Keratinocyte (primary cell): ENCODE measurements at regions not wholly inside any gene's neighbourhood (a gene's known extent, or its start where the extent isn't known, plus 50 kb on each side); places are given as distances from the start of the nearest gene placed in this dataset.

Experiments
- DNase-seq: peaks from one replicate; pipeline ENCODE4 v3.0.0-alpha.2; 2011; ENCODE audit warnings: low read depth, missing footprints, low spot score
- FAIRE-seq: peaks from 2 replicates; lab custom pipeline; 2011; peaks lifted over from hg19 to GRCh38; lab: Jason Lieb, UNC
- H2AFZ ChIP-seq: 2 replicates; pipeline ENCODE4 v1.6.0; 2012; ENCODE audit warnings: low read length, control low read depth, inconsistent platforms; ENCODE audit not compliant: control insufficient read depth
- H3K27ac ChIP-seq: 2 replicates; pipeline ENCODE4 v1.5.1; 2011; ENCODE audit warnings: low read length; ENCODE audit not compliant: control insufficient read depth, insufficient read depth
- H3K27me3 ChIP-seq: 3 replicates; pipeline ENCODE4 v1.6.0; 2011; ENCODE audit warnings: low read length; ENCODE audit not compliant: control insufficient read depth, insufficient read depth; ENCODE audit errors: extremely low read depth
- H3K36me3 ChIP-seq, 2 experiments: 2 replicates in 1 of 2; 3 replicates in 1 of 2; pipeline ENCODE4 v1.5.1; 2011; ENCODE audit warnings: low read length in 2 of 2, mild to moderate bottlenecking in 1 of 2; ENCODE audit not compliant: control insufficient read depth in 2 of 2, insufficient read depth in 2 of 2; ENCODE audit errors: extremely low read depth in 1 of 2
- H3K4me1 ChIP-seq: 3 replicates; pipeline ENCODE4 v1.5.1; 2011; ENCODE audit warnings: low read length; ENCODE audit not compliant: control insufficient read depth, insufficient read depth; ENCODE audit errors: extremely low read depth
- H3K4me2 ChIP-seq: 3 replicates; pipeline ENCODE4 v1.6.0; 2011; ENCODE audit warnings: low read depth, low read length; ENCODE audit not compliant: control insufficient read depth, insufficient read depth; ENCODE audit errors: extremely low read depth
- H3K4me3 ChIP-seq, 3 experiments: fragments of 200-600 bp in 1 of 3; sonication (generic) in 1 of 3; 2 replicates in 2 of 3; 3 replicates in 1 of 3; pipeline ENCODE4 v1.5.1; 2011 to 2016; ENCODE audit warnings: low read length in 3 of 3, mild to moderate bottlenecking in 3 of 3, control low read depth in 2 of 3, inconsistent platforms in 1 of 3, low read depth in 1 of 3, mixed read lengths in 1 of 3, mixed run types in 1 of 3, moderate library complexity in 1 of 3; ENCODE audit not compliant: control insufficient read depth in 2 of 3, insufficient read depth in 2 of 3; ENCODE audit errors: extremely low read depth in 1 of 3
- H3K79me2 ChIP-seq: 2 replicates; pipeline ENCODE4 v1.6.0; 2012; ENCODE audit warnings: low read length; ENCODE audit not compliant: control insufficient read depth, insufficient read depth
- H3K9ac ChIP-seq: 3 replicates; pipeline ENCODE4 v1.6.0; 2011; ENCODE audit warnings: low read length; ENCODE audit not compliant: control insufficient read depth, insufficient read depth; ENCODE audit errors: extremely low read depth
- H3K9me1 ChIP-seq: 3 replicates; pipeline ENCODE4 v1.6.0; 2011; ENCODE audit warnings: low read length; ENCODE audit not compliant: control insufficient read depth, insufficient read depth; ENCODE audit errors: extremely low read depth
- H3K9me3 ChIP-seq: 2 replicates; pipeline ENCODE4 v1.5.1; 2012; ENCODE audit warnings: low read depth, low read length; ENCODE audit not compliant: control insufficient read depth
- H4K20me1 ChIP-seq: 3 replicates; pipeline ENCODE4 v1.6.0; 2011; ENCODE audit warnings: low read length; ENCODE audit not compliant: control insufficient read depth, insufficient read depth; ENCODE audit errors: extremely low read depth
- CTCF ChIP-seq, 3 experiments: IDR thresholded peaks in 1 of 3; conservative IDR thresholded peaks in 1 of 3; optimal IDR thresholded peaks in 1 of 3; 2 replicates in 2 of 3; 3 replicates in 1 of 3; pipeline versions ENCODE3 to v1.5.1; 2011; ENCODE audit warnings: low read length in 3 of 3, mild to moderate bottlenecking in 3 of 3, moderate library complexity in 2 of 3, control low read depth in 1 of 3, inconsistent platforms in 1 of 3; ENCODE audit not compliant: insufficient read depth in 2 of 3; ENCODE audit errors: extremely low read depth in 1 of 3
- EZH2 ChIP-seq: IDR thresholded peaks from one replicate; pipeline ENCODE4 v1.6.1; 2012; ENCODE audit warnings: inconsistent platforms, mild to moderate bottlenecking, low read length, moderate library complexity
- dilution Hi-C: fragments of 300-500 bp; cut with MboI; formaldehyde crosslinking; loops from one replicate; pipeline ENCODE4 v1.7.0; 2020; ENCODE audit warnings: low sequenced_read_pairs; ENCODE audit not compliant: extremely low pct_ligation_motif_present

DNA sequence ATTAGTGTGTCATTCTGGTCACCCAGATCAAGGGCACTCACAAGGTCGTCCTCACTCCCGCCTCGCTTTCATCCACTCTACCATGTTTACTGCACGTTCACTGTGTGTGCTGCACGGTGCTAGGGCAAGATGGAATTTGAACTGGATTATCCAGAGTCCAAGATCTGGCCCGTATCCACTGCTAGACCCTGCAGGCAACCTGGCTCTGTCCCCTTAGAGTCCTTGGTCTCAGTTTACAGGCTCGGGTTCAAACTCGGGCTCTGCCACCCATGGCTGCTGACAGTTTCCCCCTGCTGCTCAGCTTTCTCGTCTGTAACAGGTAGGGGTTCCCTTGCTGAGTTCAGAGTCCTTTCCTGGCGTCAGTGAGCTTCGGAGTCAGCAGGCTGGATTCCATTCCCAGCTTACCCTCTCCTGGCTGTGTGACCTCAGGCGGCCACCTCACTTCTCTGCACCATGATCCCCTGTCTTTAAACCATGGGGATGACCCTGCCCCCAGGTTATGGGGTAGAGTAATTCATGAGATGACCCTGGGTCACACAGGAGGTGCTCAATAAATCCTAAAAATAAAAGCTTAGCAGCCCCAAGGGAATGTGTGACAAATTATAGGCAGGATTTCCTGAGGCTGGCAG is 79.6 kb upstream of the SLC6A6 start:
- Histone ChIP-seq H3K9ac (no peak overlapping the region), H3K79me2 (no peaks in the 10 kb centered on the region), H3K9me3 (no peaks in the 10 kb centered on the region), H3K4me1 (peaks cover 30% of the 10 kb centered on the region), H3K4me3 (no peak overlapping the region), H4K20me1 (no peaks in the 10 kb centered on the region), H3K27ac (no peak overlapping the region), H3K36me3 (no peaks in the 10 kb centered on the region), H3K9me1 (no peaks in the 10 kb centered on the region), H2AFZ (no peak overlapping the region), H3K4me2 (no peak overlapping the region), H3K27me3 (no peaks in the 10 kb centered on the region)
- no peak for TF ChIP-seq CTCF (optimal IDR thresholded peaks at IDR 0.05 in 1 of 3, IDR thresholded peaks at IDR 0.05 in 1 of 3, conservative IDR thresholded peaks at IDR 0.05 in 1 of 3; ENCODE audit: extremely low read depth in 1 of 3, insufficient read depth in 2 of 3, low read length in 3 of 3)
- TF ChIP-seq EZH2 = no peak
- FAIRE-seq (no peak), DNase-seq (no peak)
- dilution Hi-C loops = no loop called here

- no peak overlapping the region for H3K4me3 ChIP-seq
- H3K27me3 ChIP-seq = no peaks in the 10 kb centered on the region
- H3K36me3 ChIP-seq = no peaks in the 10 kb centered on the region
- dilution Hi-C loops = no loop called here
- H2AFZ ChIP-seq = no peak overlapping the region
- H3K27ac ChIP-seq = no peak overlapping the region
- FAIRE-seq (no peak), DNase-seq (no peak)
- no peak overlapping the region for H3K4me2 ChIP-seq
- H4K20me1 ChIP-seq = no peaks in the 10 kb centered on the region
- peaks cover 30% of the 10 kb centered on the region for H3K4me1 ChIP-seq
- H3K9ac ChIP-seq = no peak overlapping the region
- H3K79me2 ChIP-seq = no peaks in the 10 kb centered on the region
- TF ChIP-seq EZH2 = no peak
- H3K9me1 ChIP-seq = no peaks in the 10 kb centered on the region
- no peaks in the 10 kb centered on the region for H3K9me3 ChIP-seq
Observed at GRCh38 chr3:14323401-14324223, 78.8 kb upstream of the SLC6A6 start.
